Hindlimb muscle (tissue), 1 donor: ENCODE measurements at regions not wholly inside any gene's neighbourhood (a gene's known extent, or its start where the extent isn't known, plus 50 kb on each side); places are given as distances from the start of the nearest gene placed in this dataset.

Experiments
- DNase-seq: peaks from one replicate; pipeline ENCODE4 v3.0.0-alpha.2; 2013

DNA sequence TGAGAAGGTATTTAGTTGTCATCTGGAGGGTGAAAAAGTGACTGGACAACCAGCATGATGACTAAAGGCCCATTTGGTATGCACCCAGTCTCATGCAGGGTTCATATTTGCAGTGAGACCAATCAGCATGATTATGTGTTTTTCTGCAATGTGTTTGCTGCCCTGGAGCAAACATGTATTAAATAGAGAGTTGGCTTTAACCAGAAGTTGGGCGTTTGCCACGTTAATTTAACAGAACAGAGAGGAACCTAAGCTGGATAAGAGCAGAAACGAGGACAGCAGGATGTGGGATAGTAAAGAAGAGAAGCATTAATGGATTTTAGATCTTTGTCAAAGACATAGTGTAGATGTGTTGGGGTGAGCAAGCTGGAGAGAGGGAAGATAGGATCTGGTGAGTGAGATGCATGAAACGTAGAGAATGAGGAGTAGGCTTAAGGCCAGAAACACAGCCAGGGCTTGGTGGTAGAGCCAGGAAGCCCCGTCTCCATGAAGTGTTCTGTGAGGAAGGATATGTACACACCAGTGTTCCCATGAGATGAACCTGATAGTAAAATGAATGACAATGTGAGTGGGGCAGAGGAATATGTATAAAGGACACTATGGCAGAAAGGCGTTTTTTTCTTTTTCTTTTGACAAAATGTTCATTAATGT, 164.0 kb upstream of the PDGFD start:
- DNase-seq, result no peak

DNA sequence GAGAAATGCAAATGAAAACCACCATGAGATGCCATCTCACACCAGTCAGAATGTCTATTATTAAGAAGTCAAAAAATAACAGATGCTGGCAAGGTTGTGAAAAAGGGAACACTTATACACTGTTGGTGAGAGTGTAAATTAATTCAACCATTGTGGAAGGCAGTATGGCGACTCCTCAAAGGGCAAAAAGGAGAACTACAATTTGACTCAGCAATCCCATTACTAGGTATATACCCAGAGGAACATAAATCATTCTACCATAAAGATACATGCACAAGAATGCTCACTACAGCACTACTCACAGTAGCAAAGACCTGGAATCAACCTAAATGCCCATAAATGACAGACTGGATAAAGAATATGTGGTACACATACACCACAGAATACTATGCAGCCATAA, 161.1 kb upstream of the PDGFD start:
- no peak for DNase-seq

DNA sequence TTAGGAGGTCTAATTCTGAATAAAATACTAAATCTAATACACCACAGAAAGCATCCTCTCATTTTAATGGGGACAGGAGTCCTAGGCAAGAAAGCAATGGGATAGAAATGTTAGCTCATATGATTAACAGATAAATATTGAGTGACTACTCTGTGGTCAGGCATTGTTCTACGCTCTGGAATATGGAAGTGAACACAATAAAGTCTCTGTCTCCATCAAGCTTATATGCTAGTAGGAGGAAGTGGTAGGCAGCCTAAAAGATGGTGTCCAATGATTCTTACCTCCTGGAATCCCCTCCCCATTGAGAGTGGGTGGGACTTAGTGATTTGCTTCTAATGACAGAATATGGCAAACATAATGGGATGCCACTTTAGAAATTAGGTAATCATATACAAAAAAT, 160.3 kb upstream of the PDGFD start:
- DNase-seq, result no peak

DNA sequence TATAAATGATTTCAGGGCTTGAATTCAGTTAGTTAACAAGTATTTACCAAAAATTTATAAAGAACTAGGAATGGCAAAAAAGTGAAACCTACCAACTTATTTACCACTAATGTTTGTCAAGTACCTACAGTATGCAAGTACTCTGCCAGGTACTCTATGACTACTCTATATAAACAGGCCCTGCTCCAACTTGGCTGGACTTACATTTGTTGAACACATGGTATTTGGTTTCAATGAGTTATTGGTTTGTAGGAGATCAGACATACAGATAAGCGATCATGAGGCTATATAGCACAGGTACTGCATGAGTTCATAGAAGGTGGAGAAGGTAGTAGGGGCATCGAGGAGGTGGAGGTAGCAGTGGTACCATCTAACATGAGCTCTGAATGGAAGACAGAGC, 159.9 kb upstream of the PDGFD start:
- DNase-seq, result no peak

DNA sequence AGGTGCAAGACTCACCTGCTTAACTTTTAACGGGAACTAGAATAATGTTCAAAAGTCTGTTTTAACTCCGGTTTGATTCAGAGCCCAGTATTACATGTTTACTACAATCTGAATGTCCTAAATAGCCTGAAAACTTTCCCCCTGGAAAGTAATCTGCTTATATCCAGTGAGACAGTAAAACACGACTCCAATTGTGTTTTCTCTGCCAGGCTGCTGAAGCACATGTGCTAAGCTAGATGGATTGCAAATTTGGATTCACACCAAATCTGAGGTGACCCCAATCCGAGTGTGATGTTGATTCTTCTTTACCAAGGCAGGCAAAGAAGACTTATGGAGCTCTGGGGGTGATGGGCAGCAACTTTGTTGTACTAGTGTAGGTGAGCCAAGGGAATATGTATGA, 158.7 kb upstream of the PDGFD start:
- DNase-seq, result no peak

DNA sequence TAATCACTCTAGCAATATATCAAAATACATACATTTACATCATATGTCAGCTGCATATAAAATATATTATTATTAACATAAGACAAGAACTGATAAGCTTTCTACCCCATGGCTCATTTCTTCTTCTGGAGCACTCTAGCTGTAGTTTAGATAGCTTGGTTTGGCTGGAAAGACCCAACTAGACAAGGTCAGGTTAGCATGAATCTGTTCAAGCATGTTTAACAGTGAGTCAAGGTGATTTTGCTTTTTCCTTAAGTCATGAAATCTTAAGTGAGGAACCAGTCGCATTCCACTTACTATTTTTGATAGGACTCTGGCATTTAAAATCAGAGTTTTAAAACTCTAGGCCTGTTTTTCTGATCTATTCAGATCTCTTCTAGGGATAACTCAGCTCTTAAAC, 157.0 kb upstream of the PDGFD start:
- DNase-seq, result no peak

DNA sequence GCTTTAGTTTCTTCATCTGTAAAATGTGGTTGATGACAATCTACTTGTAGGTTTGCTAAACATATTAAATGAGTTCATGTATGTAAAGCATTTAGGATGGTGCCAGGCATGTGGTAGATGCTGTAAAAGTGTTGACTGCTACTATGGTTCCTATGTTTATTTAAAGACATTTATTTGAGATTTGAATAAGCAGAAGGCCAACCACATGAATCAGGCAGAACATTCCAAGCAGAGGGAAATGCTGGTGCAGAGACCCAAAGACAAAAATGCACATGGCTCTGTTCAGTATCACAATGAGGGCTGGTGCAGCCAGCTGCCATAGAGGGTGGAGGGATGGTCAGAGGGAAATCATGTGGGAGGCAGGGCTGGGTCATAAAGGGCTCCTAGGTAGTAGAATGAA, 156.2 kb upstream of the PDGFD start:
- no peak for DNase-seq

DNA sequence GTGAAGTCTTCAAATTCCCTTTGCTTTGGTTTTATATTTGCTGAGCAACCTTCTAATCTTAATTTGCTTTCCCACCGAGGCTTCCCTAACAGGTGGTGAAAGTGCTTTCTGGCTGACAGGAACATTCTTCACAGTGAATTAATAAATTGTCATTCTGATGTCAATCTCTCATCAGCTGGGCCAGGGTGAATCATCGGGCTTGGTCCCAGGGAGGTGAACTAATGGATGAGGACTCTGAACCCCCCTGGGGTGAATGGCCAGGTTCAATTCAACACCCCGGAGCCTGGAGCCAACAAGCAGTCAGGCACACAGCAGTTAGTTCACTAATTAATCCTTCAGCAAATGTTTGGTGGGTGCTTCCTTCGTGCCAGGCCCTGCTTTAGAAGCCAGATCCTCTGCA, 155.4 kb upstream of the PDGFD start:
- no peak for DNase-seq

DNA sequence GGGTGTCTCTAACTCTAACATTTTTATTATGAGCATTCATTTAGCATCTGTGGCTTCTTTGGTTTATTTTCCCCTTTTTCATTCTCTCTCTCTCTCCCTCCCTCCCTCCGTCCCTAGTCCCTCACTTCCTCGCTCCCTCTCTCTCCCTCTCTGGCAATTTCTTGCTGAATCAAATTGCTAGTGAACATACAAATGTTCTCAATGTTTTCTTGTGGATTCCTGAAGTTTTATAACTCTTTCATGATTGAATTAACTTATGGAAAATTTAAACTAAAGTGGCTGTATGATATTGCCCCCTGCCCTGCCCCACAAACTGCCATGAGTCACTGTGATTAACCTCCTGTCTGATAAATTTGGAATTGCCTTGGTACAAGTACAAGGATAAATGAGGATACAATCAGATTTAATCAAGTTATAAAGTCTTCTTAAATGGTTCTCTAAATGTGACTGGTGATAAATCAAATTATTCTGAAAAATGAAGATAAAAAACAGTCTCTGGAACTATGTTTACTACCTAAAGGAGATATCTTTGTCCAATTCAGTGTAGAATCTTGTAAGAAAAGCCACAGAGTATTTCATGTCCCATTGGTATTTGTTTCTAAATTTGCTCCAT, 143.0 kb upstream of the PDGFD start:
- no peak for DNase-seq

DNA sequence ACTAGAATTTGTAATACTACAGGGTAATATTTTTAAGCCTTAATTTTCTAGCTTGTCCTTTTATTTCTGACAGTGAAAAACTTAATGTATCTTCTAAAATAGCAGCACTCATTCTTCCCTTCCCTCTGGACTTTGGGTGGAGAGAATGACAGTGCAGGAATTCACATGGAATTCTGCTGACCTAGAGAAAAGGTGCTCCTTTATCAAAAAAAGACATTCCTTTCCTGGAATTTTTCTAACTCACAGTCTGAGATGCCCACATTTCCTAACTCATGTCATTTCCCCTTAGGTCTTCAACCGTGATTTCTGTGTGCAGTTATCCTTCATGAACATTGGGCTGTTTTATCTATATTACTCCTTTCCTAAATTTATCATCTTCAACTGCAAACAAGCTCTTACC, 137.8 kb upstream of the PDGFD start:
- no peak for DNase-seq

DNA sequence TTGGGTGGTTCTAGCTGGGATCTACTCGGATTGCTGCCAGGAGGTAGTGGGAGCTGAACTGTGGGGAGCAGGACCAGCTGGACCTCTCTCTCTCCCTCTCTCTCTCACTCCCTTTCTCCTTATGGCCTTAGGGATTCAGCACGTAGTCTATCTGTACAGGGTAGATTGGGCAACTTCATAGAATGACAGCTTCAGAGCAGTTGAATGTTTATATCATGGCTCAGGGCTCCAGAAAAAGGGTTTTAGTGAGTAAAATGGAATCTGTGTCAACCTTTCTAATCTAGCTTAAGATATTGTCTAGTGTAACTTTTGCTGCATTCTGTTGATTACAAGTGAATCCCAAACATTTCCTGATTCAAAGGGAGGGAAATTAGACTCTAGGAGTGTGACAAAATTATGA, 127.7 kb upstream of the PDGFD start:
- DNase-seq, result no peak

DNA sequence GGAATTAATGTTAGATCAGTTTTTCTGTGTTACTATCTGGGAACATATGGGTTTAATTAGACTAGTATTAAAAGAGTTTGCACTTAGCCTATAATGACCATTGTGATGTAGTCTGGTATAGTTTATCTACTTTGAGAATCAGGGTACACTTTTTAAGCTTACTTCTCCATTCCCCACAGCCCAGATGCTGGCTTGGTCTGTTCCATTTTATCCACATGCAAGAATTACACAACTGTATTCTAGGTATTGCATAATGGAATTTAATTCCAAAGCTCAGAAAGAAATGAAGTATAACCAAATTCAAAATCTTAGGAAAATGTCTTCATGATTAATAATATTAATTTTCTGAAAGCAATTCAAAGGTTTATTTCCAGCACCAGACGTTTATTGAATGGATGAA, 122.2 kb upstream of the PDGFD start:
- no peak for DNase-seq

DNA sequence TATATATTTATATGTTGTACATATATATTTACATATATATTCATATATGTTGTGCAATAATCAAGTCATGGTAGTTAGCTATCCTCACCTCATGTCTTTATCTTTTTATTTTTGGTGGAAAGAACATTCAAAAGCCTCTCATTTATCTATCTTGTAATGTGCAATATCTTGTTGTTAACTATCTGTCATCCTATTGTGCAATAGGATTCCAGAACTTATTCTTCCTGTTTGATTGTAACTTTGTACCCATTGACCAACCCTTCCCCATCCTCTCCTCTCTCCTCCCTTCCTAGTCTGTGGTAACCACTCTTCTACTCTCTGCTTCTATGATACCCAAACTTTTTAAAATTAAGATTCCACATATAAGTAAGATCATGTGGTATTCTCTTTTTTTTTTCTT, 115.6 kb upstream of the PDGFD start:
- no peak for DNase-seq

DNA sequence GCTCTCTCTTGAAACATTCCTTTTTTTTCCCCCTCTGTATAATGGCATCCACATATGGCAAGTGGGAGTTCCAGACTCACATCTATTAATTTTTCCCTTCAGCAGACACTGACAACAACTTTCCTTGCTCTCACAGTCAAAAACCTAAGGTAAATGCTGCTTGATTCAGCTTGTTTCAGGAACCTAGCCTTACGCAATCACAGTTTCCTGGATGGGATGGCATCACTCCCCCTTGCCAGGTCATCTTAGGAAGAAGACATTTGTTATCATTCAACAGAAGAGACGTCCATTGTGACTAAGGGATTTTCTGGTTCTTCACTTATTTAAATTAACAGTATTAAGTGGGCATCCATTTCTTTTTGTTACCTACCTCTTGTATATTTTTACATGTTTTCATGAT, 112.0 kb upstream of the PDGFD start:
- no peak for DNase-seq

DNA sequence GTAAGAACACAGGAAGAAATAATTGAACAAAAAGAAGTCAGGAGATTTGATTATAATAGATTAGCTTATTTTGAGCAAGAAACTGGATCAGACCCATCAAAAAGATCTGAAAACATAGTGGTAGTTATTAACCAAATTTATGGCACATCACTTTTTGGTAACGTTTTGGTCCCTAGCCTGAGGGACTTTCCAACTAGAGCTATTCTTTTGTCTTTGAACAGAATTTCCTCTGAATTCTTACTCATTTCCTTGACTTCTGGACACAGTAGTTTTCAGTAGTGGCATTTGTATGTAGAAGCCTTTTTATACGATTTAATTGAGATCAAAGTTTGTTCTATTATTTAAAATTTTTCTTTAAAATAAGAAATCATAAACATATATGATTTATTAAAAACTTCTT, 96.5 kb upstream of the PDGFD start:
- DNase-seq, result no peak

DNA sequence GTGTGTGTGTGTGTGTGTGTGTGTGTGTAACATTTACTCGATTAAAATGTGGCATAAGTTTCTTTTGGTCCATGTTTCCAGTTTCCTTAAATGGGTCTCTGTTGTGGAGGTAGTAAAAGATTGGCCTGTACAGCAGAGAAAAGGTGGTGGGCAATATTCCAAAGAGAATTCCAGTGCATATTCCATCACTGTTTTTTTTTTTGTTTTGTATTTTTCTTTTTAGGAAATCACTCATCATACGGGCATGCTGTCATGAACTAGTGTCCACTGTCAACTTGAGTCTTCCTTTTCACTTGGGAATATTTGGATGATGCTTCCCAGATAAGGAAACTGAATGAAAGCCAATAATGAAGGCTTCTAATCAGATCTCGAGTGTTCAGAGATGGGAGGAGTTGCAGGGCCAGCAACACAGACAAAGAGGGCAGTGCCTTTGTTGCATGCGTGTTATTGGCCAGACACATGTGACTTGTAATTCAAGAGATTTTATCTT, 95.2 kb upstream of the PDGFD start:
- no peak for DNase-seq

DNA sequence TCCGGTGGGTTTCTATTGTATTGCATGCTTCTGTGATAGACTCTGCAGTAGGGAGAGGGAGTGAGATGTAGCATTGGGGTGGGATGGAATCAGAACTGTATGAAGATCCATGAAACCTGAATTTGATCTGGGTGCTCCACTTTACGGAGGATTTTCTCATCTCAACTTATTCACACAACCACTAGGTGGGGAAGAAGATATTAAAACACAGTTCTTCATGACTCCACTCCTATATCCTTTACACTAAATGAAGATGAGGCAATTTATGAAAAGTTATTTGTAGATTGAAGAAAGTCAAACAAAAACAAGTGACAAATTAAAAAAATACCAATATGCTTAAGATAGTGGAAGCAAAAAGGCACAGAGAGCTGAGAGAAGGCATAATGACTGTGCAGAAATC, 92.6 kb upstream of the PDGFD start:
- DNase-seq, result no peak

DNA sequence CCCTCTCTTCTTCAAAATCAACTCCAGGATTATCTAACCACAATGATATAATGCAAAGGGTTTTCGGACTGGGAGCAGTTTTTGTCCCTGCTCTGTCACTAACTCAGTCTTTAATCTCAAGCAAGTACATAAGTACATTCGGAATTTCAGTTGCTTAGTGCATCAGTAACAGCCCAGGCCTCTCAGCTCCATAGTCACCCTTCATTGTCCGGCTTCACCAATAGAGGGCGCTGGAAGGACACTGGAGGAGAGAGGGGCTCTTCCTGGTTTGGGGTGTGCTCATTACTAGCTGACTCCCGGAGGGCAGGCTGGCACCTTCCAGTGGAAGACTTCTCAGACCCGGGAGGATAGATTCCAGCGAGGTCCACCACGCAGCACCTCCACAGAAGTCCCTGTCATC, 90.4 kb upstream of the PDGFD start:
- DNase-seq, result no peak

DNA sequence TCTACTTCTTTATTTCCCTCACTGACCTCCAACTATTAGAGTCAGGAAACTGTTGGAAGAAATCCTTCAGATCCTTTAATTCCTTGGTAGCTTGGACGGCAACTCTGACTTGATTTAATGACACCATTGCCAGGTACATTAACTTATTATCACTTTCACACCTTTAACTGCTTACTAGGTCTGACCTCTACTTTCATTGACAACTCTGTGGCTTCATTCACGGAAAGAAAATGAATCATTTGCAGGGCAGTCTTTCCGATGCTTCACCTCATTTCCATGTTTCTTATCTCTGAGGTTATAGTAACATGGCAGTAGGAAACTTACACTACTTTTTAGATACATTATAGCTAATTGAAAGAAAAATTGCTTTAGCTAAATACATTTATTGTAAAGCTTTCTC, 82.6 kb upstream of the PDGFD start:
- DNase-seq, result no peak

DNA sequence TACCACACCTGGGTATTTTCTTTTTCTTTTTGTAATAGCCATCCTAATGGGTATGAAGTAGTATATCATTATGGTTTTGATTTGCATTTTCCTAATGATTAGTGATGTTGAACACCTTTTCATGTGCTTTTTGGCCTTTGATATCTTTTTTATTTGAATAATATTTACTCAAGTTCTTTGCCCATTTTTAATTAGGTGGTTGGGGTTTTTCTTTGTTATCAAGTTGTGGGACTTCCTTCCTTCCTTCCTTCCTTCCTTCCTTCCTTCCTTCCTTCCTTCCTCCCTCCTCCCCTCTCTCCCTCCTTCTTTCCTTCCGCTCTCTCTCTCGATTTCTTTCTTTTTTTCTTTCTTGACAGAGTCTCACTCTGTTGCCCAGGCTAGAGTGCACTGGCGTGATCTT, 75.0 kb upstream of the PDGFD start:
- no peak for DNase-seq

DNA sequence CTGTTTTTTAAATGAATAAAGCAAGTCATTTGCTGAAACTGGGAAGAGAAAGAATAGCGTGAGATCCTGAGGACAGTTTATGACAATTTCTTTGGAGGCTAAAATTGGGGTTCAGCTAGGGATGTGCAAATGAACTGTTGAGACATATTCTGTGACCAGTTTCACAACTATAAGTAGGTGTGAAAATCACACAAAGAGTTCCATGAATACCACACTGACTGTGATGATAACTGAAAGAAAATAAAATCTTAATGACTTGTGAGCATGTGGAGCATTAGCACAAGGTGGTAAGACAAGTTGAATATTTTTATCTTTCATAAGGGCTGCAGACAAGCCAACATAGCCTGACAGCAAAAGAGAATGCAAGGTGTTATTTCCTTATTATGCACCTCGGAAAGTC, 61.1 kb upstream of the PDGFD start:
- DNase-seq, result no peak

DNA sequence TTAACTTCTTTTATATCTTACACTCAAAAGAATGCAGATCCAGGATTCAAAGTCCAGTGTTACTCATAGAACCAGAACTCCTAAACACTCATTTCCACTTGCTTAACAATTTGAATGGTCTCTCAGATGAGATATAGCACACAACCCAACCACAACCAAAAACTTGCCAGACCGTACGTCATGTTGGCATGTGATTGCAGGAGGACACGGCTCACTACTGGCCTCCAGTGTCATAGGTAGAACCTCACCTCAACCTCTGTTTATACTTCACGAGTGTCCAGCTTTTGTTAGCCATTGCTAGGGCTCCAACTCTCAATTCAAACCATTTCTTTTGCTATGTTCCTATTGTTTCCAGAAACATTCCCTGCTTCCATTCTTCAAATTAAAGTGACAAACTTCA, 58.5 kb upstream of the PDGFD start:
- DNase-seq, result no peak

DNA sequence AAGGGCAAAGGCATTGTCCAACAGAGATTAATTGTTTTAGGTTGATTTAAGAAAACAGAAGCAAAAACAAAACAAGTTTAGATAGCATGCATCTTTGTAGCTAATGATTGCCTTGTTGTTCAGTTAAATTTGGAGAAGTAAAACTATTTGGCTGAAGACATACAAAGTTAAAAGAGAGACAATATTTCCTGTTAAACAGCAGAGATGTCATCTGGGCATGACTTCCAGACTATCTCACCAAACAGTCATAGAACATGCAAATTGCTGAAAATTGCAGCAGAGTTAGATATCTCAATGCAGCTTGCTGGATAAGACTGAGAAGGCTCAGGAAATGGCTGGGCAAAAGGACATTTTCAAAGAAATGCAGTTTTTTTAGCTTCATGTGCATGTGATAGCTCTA, 57.5 kb upstream of the PDGFD start:
- DNase-seq, result no peak

DNA sequence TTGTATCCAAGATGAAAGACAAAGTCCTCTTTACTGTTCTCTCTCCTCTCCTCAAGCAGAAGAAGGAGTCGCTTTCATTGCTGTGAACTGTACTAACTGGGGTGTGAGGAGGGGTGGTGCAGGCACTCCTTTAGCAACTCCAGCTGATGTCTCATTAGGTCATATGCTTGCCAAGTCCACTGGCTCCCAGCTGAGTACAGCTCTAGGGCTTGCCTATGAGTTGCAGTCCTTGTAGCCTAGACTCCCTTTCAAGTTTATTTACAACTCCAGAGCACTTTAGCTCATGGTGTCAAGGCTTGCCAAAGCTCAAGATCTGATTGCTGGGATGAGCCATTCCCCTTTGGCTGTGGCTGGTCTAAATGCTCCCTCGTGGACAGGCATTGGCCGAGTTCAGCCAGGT, 55.1 kb upstream of the PDGFD start:
- peak; percentile 36 for DNase-seq

DNA sequence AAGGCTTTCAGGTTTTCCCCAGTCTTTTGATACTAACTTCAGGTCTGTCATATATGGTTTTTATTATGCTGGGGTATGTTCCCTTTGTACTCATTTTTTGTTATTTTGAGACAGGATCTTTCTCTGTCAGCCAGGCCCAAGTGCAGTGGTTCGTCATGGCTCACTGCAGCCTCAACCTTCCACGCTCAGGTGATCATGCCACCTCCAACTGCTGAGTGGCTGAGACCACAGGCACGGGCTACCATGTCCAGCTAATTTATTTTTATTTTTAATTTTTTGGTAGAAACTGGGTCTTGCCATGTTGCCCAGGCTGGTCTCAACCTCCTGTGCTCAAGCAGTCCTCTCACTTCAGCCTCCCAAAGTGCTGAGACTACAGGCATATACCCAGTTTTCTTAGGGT, 50.6 kb upstream of the PDGFD start:
- DNase-seq, result no peak
